CD4-positive, alpha-beta T cell (primary cell): ENCODE measurements at regions not wholly inside any gene's neighbourhood (a gene's known extent, or its start where the extent isn't known, plus 50 kb on each side); places are given as distances from the start of the nearest gene placed in this dataset.

Experiments
- ATAC-seq: fragments of 200-7000 bp; cut with Tn5 transposase; one replicate; pipeline ENCODE4 v1.10.0; 2022; ENCODE audit warnings: mild to moderate bottlenecking; ENCODE audit not compliant: poor library complexity
- CTCF ChIA-PET: fragments of 350-600 bp; sonication (Branson Sonifier 250); formaldehyde crosslinking; loops from one replicate; lab custom pipeline; 2021; ENCODE audit warnings: antibody characterized with exemption, inconsistent platforms; lab: Charles Lee
- POLR2A ChIA-PET: fragments of 350-600 bp; sonication (Branson Sonifier 250); formaldehyde crosslinking; loops from one replicate; lab custom pipeline; 2021; ENCODE audit warnings: antibody characterized with exemption, inconsistent platforms; lab: Charles Lee
- DNase-seq, 14 experiments: peaks; one replicate each; pipeline ENCODE4 v3.0.0-alpha.2; 2013 to 2020; ENCODE audit warnings: mixed read lengths in 2 of 14
- H3K27ac ChIP-seq, 2 donors: one replicate each; pipeline versions ENCODE4 v1.5.1 to v1.7.0; 2013; ENCODE audit warnings: low read length in 2 of 2, low read depth in 1 of 2, mild to moderate bottlenecking in 1 of 2
- H3K27me3 ChIP-seq, 2 experiments: 1 replicate in 1 of 2; 2 replicates in 1 of 2; pipeline versions ENCODE4 v1.6.1 to v1.7.0; 2013; ENCODE audit warnings: low read length in 2 of 2, control low read depth in 1 of 2, mild to moderate bottlenecking in 1 of 2, moderate library complexity in 1 of 2; ENCODE audit not compliant: insufficient read depth in 2 of 2, control insufficient read depth in 1 of 2
- H3K36me3 ChIP-seq: one replicate; pipeline ENCODE4 v1.6.1; 2013; ENCODE audit warnings: low read length, control low read depth; ENCODE audit not compliant: insufficient read depth
- H3K4me1 ChIP-seq: one replicate; pipeline ENCODE4 v1.6.1; 2013; ENCODE audit warnings: low read length, control low read depth; ENCODE audit not compliant: insufficient read depth
- H3K4me3 ChIP-seq: one replicate; pipeline ENCODE4 v1.5.1; 2013; ENCODE audit warnings: mild to moderate bottlenecking, low read length, moderate library complexity
- H3K9me3 ChIP-seq, 2 experiments: 1 replicate in 1 of 2; 2 replicates in 1 of 2; pipeline versions ENCODE4 v1.6.1 to v1.7.0; 2013; ENCODE audit warnings: low read length in 2 of 2, mild to moderate bottlenecking in 2 of 2, control low read depth in 1 of 2, moderate library complexity in 1 of 2; ENCODE audit not compliant: control insufficient read depth in 1 of 2, insufficient read depth in 1 of 2
- H3K27ac Mint-ChIP-seq: one replicate; pipeline ENCODE4 v1.8.0; 2020; ENCODE audit warnings: mixed read lengths
- H3K27me3 Mint-ChIP-seq: one replicate; pipeline ENCODE4 v1.8.0; 2021; ENCODE audit warnings: mixed read lengths
- H3K36me3 Mint-ChIP-seq: one replicate; pipeline ENCODE4 v1.8.0; 2021; ENCODE audit warnings: low read depth, mixed read lengths
- H3K4me1 Mint-ChIP-seq: one replicate; pipeline ENCODE4 v1.8.0; 2021; ENCODE audit warnings: low read depth, mixed read lengths
- H3K4me3 Mint-ChIP-seq: one replicate; pipeline ENCODE4 v1.8.0; 2020; ENCODE audit warnings: mild to moderate bottlenecking, mixed read lengths
- H3K9me3 Mint-ChIP-seq: one replicate; pipeline ENCODE4 v1.8.0; 2020; ENCODE audit warnings: mixed read lengths
- CTCF ChIP-seq: fragments of 200-600 bp; IDR thresholded peaks from one replicate; pipeline ENCODE4 v1.8.0; 2022; ENCODE audit warnings: antibody characterized with exemption, mild to moderate bottlenecking
- intact Hi-C, 2 experiments: fragments of 100-400 bp; cut with DNase I in 1 of 2; cut with micrococcal nuclease in 1 of 2; formaldehyde crosslinking; loops; one replicate each; pipeline versions ENCODE4 v1.15.1 to v1.9.0; 2023 to 2025; cut with DNase I, micrococcal nuclease

DNA sequence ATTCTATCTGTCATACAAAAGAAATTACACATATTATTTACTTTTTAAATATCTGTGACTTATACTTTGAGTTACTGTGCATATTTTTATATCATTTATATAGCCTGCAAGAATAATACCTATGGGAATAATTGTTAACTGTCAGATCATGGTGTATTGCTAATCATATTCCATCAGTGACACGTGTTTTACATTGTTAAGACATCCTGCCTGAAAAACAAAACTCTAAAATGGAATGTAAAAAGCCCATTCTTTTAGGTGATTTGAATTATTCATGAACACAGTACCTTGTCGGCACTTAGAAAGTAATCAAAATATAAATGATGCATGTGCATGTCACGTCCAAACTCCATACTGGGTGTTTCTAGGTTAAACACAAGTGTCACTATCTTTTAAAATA is 533.8 kb upstream of the PCDH9 start:
- H3K27ac ChIP-seq = no peak overlapping the region
- intact Hi-C loops = no loop called here
- Mint-ChIP-seq H3K36me3 (no peaks in the 10 kb centered on the region), H3K4me3 (no peak overlapping the region), H3K27me3 (no peaks in the 10 kb centered on the region), H3K4me1 (no peaks in the 10 kb centered on the region), H3K9me3 (peaks cover 13% of the 10 kb centered on the region), H3K27ac (no peak overlapping the region)
- POLR2A ChIA-PET = no interaction called here
- CTCF ChIA-PET = no interaction called here
- H3K4me3 ChIP-seq = no peak overlapping the region
- no peak for ATAC-seq
- no peaks in the 10 kb centered on the region for H3K9me3 ChIP-seq
- DNase-seq = no peak
- H3K4me1 ChIP-seq = no peaks in the 10 kb centered on the region
- no peaks in the 10 kb centered on the region for H3K36me3 ChIP-seq
- TF ChIP-seq CTCF = no peak
- no peaks in the 10 kb centered on the region for H3K27me3 ChIP-seq

GRCh38 chr13:67763384-67763783 is 533.2 kb upstream of the PCDH9 start:
- Histone ChIP-seq H3K9me3 (no peaks in the 10 kb centered on the region), H3K36me3 (no peaks in the 10 kb centered on the region), H3K27me3 (no peaks in the 10 kb centered on the region), H3K4me1 (no peaks in the 10 kb centered on the region), H3K27ac (no peak overlapping the region), H3K4me3 (no peak overlapping the region)
- Mint-ChIP-seq H3K27me3 (no peaks in the 10 kb centered on the region), H3K4me1 (no peaks in the 10 kb centered on the region), H3K9me3 (peaks cover 13% of the 10 kb centered on the region), H3K4me3 (no peak overlapping the region), H3K36me3 (no peaks in the 10 kb centered on the region), H3K27ac (no peak overlapping the region)
- ChIA-PET POLR2A (no interaction called here), CTCF (no interaction called here)
- intact Hi-C loops = no loop called here
- ATAC-seq = no peak
- no peak for TF ChIP-seq CTCF
- no peak for DNase-seq

DNA sequence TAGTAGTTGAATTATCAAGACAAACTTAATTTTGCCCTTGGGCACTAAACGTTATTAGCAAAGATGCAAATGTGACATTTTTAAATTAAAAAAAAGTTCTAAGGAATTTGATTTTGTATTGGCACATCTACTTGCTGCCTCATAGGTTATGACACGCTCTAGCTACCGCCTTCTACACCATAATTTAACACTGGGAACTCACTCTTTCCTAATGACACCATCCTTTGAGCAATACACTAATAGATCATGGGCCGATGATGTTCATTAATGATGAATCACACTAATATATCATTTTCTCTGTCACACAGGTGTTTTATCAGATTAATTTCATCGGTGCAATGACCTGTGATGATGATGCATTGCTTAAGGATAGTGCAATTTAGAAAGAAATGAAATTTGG is 528.8 kb upstream of the PCDH9 start:
- Mint-ChIP-seq H3K4me3 (no peak overlapping the region), H3K36me3 (no peaks in the 10 kb centered on the region), H3K9me3 (peaks cover 12% of the 10 kb centered on the region), H3K27me3 (no peaks in the 10 kb centered on the region), H3K27ac (no peak overlapping the region), H3K4me1 (no peaks in the 10 kb centered on the region)
- Histone ChIP-seq H3K27ac (no peak overlapping the region), H3K9me3 (peaks cover 0 to 4% of the 10 kb centered on the region in 2 experiments), H3K27me3 (no peaks in the 10 kb centered on the region), H3K4me1 (no peaks in the 10 kb centered on the region), H3K36me3 (no peaks in the 10 kb centered on the region), H3K4me3 (no peak overlapping the region)
- CTCF ChIA-PET = no interaction called here
- ATAC-seq (no peak), DNase-seq (no peak)
- TF ChIP-seq CTCF = no peak
- POLR2A ChIA-PET = no interaction called here
- intact Hi-C loops = no loop called here
